ENCODE measurements at regions not wholly inside any gene's neighbourhood (a gene's known extent, or its start where the extent isn't known, plus 50 kb on each side); places are given as distances from the start of the nearest gene placed in this dataset.

- ATAC-seq (no peak), DNase-seq (ENCODE audit: low spot score) (no peak)
- Histone ChIP-seq H2AFZ (no peak overlapping the region), H3K27me3 (ENCODE audit: insufficient read depth) (no peaks in the 10 kb centered on the region), H3K4me1 (ENCODE audit: insufficient read depth) (no peaks in the 10 kb centered on the region), H3K79me2 (replicated peaks; ENCODE audit: insufficient read depth) (no peaks in the 10 kb centered on the region), H3K4me3 (no peak overlapping the region), H3K4me2 (no peak overlapping the region), H3K36me3 (ENCODE audit: insufficient read depth) (0 out of 2 replicates have a peak, but pooled peaks cover 3% of the 10 kb centered on the region), H4K20me1 (replicated peaks; ENCODE audit: insufficient read depth) (no peaks in the 10 kb centered on the region), H3F3A (replicated peaks; ENCODE audit: low read depth) (no peaks in the 10 kb centered on the region), H3K27ac (ENCODE audit: low read depth) (no peak overlapping the region), H3K9me2 (ENCODE audit: insufficient read depth) (no peaks in the 10 kb centered on the region)
- H3K4me3 Mint-ChIP-seq = no peak overlapping the region
- TF ChIP-seq STAT1 (IDR thresholded peaks at IDR 0.05; ENCODE audit: unreplicated experiment) (no peak), POLR2AphosphoS5 (IDR thresholded peaks at IDR 0.05; ENCODE audit: low read depth) (no peak), ETS1 (IDR thresholded peaks at IDR 0.05) (no peak), ZNF114 (CRISPR knock-in tag; IDR thresholded peaks at IDR 0.05) (no peak), EZH2 (IDR thresholded peaks at IDR 0.05; ENCODE audit: low read depth, unreplicated experiment) (no peak), REST (IDR thresholded peaks at IDR 0.05; ENCODE audit: unreplicated experiment) (no peak), CTCF (conservative IDR thresholded peaks at IDR 0.05; ENCODE audit: low read depth in 2 of 2) (no peak), ZNF331 (CRISPR knock-in tag; IDR thresholded peaks at IDR 0.05; ENCODE audit: low read depth) (no peak), NANOG (IDR thresholded peaks at IDR 0.05; ENCODE audit: borderline replicate concordance) (no peak), JUNB (IDR thresholded peaks at IDR 0.05; ENCODE audit: unreplicated experiment) (no peak), CREB1 (CRISPR knock-in tag; IDR thresholded peaks at IDR 0.05; ENCODE audit: low read depth) (no peak), ZNF462 (CRISPR knock-in tag; IDR thresholded peaks at IDR 0.05) (no peak), EZH2phosphoT487 (IDR thresholded peaks at IDR 0.05; ENCODE audit: unreplicated experiment) (no peak)
- H3K4me1 Mint-ChIP-seq = no peaks in the 10 kb centered on the region
- H3K27me3 Mint-ChIP-seq (ENCODE audit: insufficient read depth, low read depth, poor library complexity) = peaks cover 4% of the 10 kb centered on the region
- peaks cover 41% of the 10 kb centered on the region for H3K36me3 Mint-ChIP-seq (ENCODE audit: low read depth)
- H3K27ac Mint-ChIP-seq = no peak overlapping the region
- peaks cover 100% of the 10 kb centered on the region for H3K9me3 Mint-ChIP-seq
These were observed 928.0 kb upstream of the ZNF722 start for GRCh38 chr7:63070696-63071095.
